Mesenchymal stem cell (in vitro differentiated cells and primary cell): ENCODE measurements at regions not wholly inside any gene's neighbourhood (a gene's known extent, or its start where the extent isn't known, plus 50 kb on each side); places are given as distances from the start of the nearest gene placed in this dataset.

Source experiments
- DNase-seq: peaks from one replicate; pipeline ENCODE4 v3.0.0-alpha.2; 2013
- H2AFZ ChIP-seq: one replicate; pipeline ENCODE4 v1.6.1; 2013; ENCODE audit warnings: low read depth, mild to moderate bottlenecking, control low read depth, inconsistent platforms, low read length, moderate library complexity
- H2AK5ac ChIP-seq: 2 replicates; pipeline ENCODE4 v1.6.1; 2013; ENCODE audit warnings: low read length, moderate library complexity, mild to moderate bottlenecking, inconsistent platforms; ENCODE audit not compliant: severe bottlenecking
- H2BK120ac ChIP-seq: one replicate; pipeline ENCODE4 v1.6.1; 2013; ENCODE audit warnings: low read depth, mild to moderate bottlenecking, inconsistent platforms, low read length, moderate library complexity
- H2BK12ac ChIP-seq, 2 experiments: one replicate each; pipeline ENCODE4 v1.6.1; 2013; ENCODE audit warnings: inconsistent platforms in 2 of 2, low read length in 2 of 2, mild to moderate bottlenecking in 2 of 2, moderate library complexity in 2 of 2, control low read depth in 1 of 2
- H2BK15ac ChIP-seq: one replicate; pipeline ENCODE4 v1.6.1; 2013; ENCODE audit warnings: mild to moderate bottlenecking, low read depth, inconsistent platforms; ENCODE audit not compliant: poor library complexity, severe bottlenecking
- H2BK5ac ChIP-seq: 2 replicates; pipeline ENCODE4 v1.6.1; 2013; ENCODE audit warnings: low read depth, mild to moderate bottlenecking, low read length, control low read depth, inconsistent platforms; ENCODE audit not compliant: poor library complexity, severe bottlenecking
- H3K14ac ChIP-seq, 2 experiments: one replicate each; pipeline ENCODE4 v1.6.1; 2013; ENCODE audit warnings: inconsistent platforms in 2 of 2, low read length in 2 of 2, control low read depth in 1 of 2, mild to moderate bottlenecking in 1 of 2, moderate library complexity in 1 of 2
- H3K18ac ChIP-seq, 2 experiments: one replicate each; pipeline ENCODE4 v1.6.1; 2013; ENCODE audit warnings: inconsistent platforms in 2 of 2, low read length in 2 of 2, control low read depth in 1 of 2, low read depth in 1 of 2, mild to moderate bottlenecking in 1 of 2
- H3K23ac ChIP-seq, 2 experiments: one replicate each; pipeline ENCODE4 v1.6.1; 2013; ENCODE audit warnings: inconsistent platforms in 2 of 2, low read length in 2 of 2, mild to moderate bottlenecking in 2 of 2, moderate library complexity in 2 of 2, control low read depth in 1 of 2
- H3K27ac ChIP-seq: 2 replicates; pipeline ENCODE4 v1.5.1; 2013; ENCODE audit warnings: mild to moderate bottlenecking, moderate library complexity, low read length, control low read depth, inconsistent platforms; ENCODE audit not compliant: poor library complexity, severe bottlenecking
- H3K27me3 ChIP-seq, 2 experiments: 2 replicates each; pipeline versions ENCODE4 v1.6.1 to v1.7.0; 2013; ENCODE audit warnings: low read length in 2 of 2, mild to moderate bottlenecking in 2 of 2, moderate library complexity in 2 of 2, control low read depth in 1 of 2, inconsistent platforms in 1 of 2; ENCODE audit not compliant: control insufficient read depth in 1 of 2, insufficient read depth in 1 of 2
- H3K36me3 ChIP-seq, 2 experiments: 2 replicates each; pipeline versions ENCODE4 v1.6.1 to v1.7.0; 2013; ENCODE audit warnings: low read length in 2 of 2, control low read depth in 1 of 2, inconsistent platforms in 1 of 2, low read depth in 1 of 2, mild to moderate bottlenecking in 1 of 2; ENCODE audit not compliant: insufficient read depth in 2 of 2, control insufficient read depth in 1 of 2
- H3K4ac ChIP-seq, 2 experiments: one replicate each; pipeline ENCODE4 v1.6.1; 2013; ENCODE audit warnings: inconsistent platforms in 2 of 2, low read length in 2 of 2, mild to moderate bottlenecking in 2 of 2, moderate library complexity in 2 of 2, control low read depth in 1 of 2, low read depth in 1 of 2
- H3K4me1 ChIP-seq: 2 replicates; pipeline ENCODE4 v1.6.1; 2013; ENCODE audit warnings: low read depth, low read length, control low read depth; ENCODE audit not compliant: control insufficient read depth, insufficient read depth
- H3K4me2 ChIP-seq: 2 replicates; pipeline ENCODE4 v1.6.1; 2013; ENCODE audit warnings: low read length, mild to moderate bottlenecking, inconsistent platforms; ENCODE audit not compliant: poor library complexity, severe bottlenecking
- H3K4me3 ChIP-seq, 2 experiments: 2 replicates each; pipeline versions ENCODE4 v1.5.1 to v1.7.0; 2013; ENCODE audit warnings: low read length in 2 of 2, mild to moderate bottlenecking in 2 of 2, control low read depth in 1 of 2, low read depth in 1 of 2; ENCODE audit not compliant: insufficient read depth in 1 of 2
- H3K79me1 ChIP-seq: replicated peaks from 2 replicates; pipeline ENCODE4 v1.6.1; 2013; ENCODE audit warnings: mild to moderate bottlenecking, control low read depth, low read length, inconsistent platforms; ENCODE audit not compliant: poor library complexity, severe bottlenecking
- H3K9ac ChIP-seq: 2 replicates; pipeline ENCODE4 v1.7.0; 2013; ENCODE audit warnings: mild to moderate bottlenecking, low read length, moderate library complexity
- H3K9me3 ChIP-seq: 2 replicates; pipeline ENCODE4 v1.7.0; 2013; ENCODE audit warnings: mild to moderate bottlenecking, low read length; ENCODE audit not compliant: control insufficient read depth
- H4K8ac ChIP-seq: one replicate; pipeline ENCODE4 v1.6.1; 2013; ENCODE audit warnings: inconsistent platforms, mild to moderate bottlenecking, low read length, moderate library complexity
- H4K91ac ChIP-seq: one replicate; pipeline ENCODE4 v1.6.1; 2013; ENCODE audit warnings: mild to moderate bottlenecking, low read length, inconsistent platforms
- WGBS: methylation state at CpG from one replicate; pipeline ENCODE4 v1.1.7; 2013; ENCODE audit warnings: mixed read lengths; 5-methylcytosine and 5-hydroxymethylcytosine counted together

DNA sequence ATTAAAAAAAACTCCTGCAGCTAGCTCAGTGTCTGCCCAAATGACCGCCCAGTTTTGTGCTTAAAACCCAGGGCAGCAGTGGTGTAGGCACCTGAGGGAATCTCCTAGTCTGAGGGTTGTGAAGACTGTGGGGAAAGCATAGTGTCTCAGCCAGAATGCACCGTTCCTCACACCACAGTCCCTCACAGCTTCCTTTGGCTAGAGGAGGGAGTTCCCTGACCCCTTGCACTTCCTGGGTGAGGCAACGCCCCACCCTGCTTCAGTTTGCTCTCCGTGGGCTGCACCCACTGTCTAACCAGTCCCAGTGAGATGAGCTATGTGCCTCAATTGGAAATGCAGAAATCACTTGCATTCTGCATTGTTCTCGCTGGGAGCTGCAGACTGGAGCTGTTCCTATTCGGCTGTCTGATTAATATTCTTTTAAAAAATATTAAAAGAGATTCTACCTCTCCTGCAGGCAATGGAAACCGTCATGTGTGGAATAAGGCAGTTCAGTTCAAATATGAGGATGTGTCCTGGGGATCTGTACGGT lies 645.7 kb downstream of the FGF9 start:
- Histone ChIP-seq H2BK120ac (no peak overlapping the region), H3K4me3 (no peak overlapping the region), H3K23ac (no peak overlapping the region), H3K79me1 (no peaks in the 10 kb centered on the region), H3K27ac (no peak overlapping the region), H3K4me2 (no peak overlapping the region), H2BK5ac (no peak overlapping the region), H2BK12ac (no peak overlapping the region), H3K4me1 (no peaks in the 10 kb centered on the region), H3K9me3 (peaks cover 5% of the 10 kb centered on the region), H4K8ac (no peak overlapping the region), H3K36me3 (no peaks in the 10 kb centered on the region), H2AFZ (no peak overlapping the region), H3K18ac (no peak overlapping the region), H3K14ac (no peak overlapping the region), H3K27me3 (no peaks in the 10 kb centered on the region), H4K91ac (no peak overlapping the region), H3K9ac (no peak overlapping the region), H2AK5ac (no peak overlapping the region), H2BK15ac (no peak overlapping the region), H3K4ac (no peak overlapping the region)
- no peak for DNase-seq
- WGBS: 76% methylated on average over 6 of the region's 8 CpGs

DNA sequence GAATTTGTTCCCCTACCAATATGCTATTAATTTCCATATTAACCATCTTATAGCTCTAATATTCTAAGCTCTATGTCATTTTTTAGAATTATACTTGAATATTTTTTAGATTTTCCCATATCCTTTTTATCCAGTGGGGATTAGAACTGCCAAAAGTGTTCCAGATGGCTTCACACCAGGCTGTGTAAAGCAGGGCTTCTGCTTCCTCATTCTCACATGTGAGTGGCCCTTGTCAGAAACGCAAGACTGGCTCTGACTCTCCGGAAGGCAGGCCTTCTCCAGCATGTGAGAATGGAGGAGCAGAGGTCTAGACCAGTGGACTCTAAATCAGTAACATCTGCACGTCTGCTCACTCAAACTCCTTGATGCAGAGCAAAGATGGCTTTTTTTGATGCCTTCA lies 650.1 kb downstream of the FGF9 start:
- no peak overlapping the region for H2AFZ ChIP-seq
- no peaks in the 10 kb centered on the region for H3K4me1 ChIP-seq
- no peaks in the 10 kb centered on the region for H3K79me1 ChIP-seq
- H3K18ac ChIP-seq: no peak overlapping the region
- H4K91ac ChIP-seq: no peak overlapping the region
- no peak overlapping the region for H3K9ac ChIP-seq
- H3K4ac ChIP-seq: no peak overlapping the region
- H2BK15ac ChIP-seq: no peak overlapping the region
- no peak overlapping the region for H3K27ac ChIP-seq
- no peak overlapping the region for H2BK12ac ChIP-seq
- peaks cover 7% of the 10 kb centered on the region for H3K9me3 ChIP-seq
- no peaks in the 10 kb centered on the region for H3K36me3 ChIP-seq
- 40% methylated on average over 3 of the region's 3 CpGs for WGBS
- no peak overlapping the region for H2AK5ac ChIP-seq
- no peak for DNase-seq
- no peak overlapping the region for H3K23ac ChIP-seq
- no peaks in the 10 kb centered on the region for H3K27me3 ChIP-seq
- H2BK5ac ChIP-seq: no peak overlapping the region
- H3K4me3 ChIP-seq: no peak overlapping the region
- H2BK120ac ChIP-seq: no peak overlapping the region
- no peak overlapping the region for H3K4me2 ChIP-seq
- no peak overlapping the region for H3K14ac ChIP-seq
- no peak overlapping the region for H4K8ac ChIP-seq

DNA sequence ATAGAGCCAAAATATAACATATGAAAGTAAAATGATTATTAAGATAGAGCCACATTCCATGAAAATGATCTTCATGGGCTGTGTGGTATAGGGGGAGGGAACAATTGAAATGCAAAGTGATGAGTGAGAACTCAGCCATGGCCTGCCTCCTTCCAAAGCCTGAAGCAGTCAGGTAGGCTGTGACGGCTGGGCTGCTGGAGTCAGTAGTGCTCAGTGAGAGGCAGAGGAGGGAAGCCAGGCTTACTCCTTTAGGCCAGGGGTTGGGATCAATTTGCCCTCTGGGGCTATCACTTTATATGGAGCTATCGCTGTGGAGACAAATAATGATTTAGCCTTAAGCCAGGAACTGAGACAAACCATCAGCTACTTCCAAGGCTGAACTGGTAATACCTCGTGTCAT lies 654.9 kb downstream of the FGF9 start:
- Histone ChIP-seq H3K79me1 (no peaks in the 10 kb centered on the region), H2BK12ac (no peak overlapping the region)
- WGBS: 76% methylated on average over 2 of the region's 3 CpGs

DNA sequence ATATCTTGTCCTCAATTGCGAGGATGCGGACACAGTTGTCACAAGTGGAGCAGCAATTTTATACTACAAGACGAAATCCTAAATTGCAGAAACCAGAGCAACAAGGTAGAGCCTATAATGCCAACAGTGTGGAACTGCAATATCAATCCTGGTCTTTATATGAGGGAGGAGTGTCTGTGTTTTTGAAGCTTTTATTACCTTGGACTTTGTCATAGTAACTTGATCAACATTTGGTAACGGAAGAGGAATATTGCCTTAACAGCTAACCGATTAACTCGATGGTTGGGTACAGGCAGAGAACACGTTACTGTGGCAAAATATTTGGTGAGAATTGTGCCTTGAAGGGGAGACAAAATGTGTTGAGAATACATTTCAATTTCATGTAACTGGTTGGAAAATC lies 661.5 kb downstream of the FGF9 start:
- 87% methylated on average over 7 of the region's 7 CpGs for WGBS
- H4K8ac ChIP-seq: no peak overlapping the region
- no peak overlapping the region for H3K4ac ChIP-seq
- H2AFZ ChIP-seq: no peak overlapping the region
- no peak overlapping the region for H3K4me2 ChIP-seq
- no peak overlapping the region for H3K23ac ChIP-seq
- DNase-seq: no peak
- no peaks in the 10 kb centered on the region for H3K27me3 ChIP-seq
- no peaks in the 10 kb centered on the region for H3K4me1 ChIP-seq
- no peaks in the 10 kb centered on the region for H3K36me3 ChIP-seq
- H2BK5ac ChIP-seq: no peak overlapping the region
- no peaks in the 10 kb centered on the region for H3K79me1 ChIP-seq
- H2BK12ac ChIP-seq: no peak overlapping the region
- no peak overlapping the region for H3K18ac ChIP-seq
- no peak overlapping the region for H3K4me3 ChIP-seq
- no peak overlapping the region for H2BK120ac ChIP-seq
- peaks cover 2% of the 10 kb centered on the region for H3K9me3 ChIP-seq
- H3K27ac ChIP-seq: no peak overlapping the region
- H3K9ac ChIP-seq: no peak overlapping the region
- no peak overlapping the region for H2BK15ac ChIP-seq
- H3K14ac ChIP-seq: no peak overlapping the region
- no peak overlapping the region for H2AK5ac ChIP-seq
- H4K91ac ChIP-seq: no peak overlapping the region

More for the DNA sequence above, 654.9 kb downstream of the FGF9 start:
- H3K9ac ChIP-seq: no peak overlapping the region
- no peak overlapping the region for H4K8ac ChIP-seq
- no peak for DNase-seq
- H3K27ac ChIP-seq: no peak overlapping the region
- H3K14ac ChIP-seq: no peak overlapping the region
- H3K9me3 ChIP-seq: peaks cover 2% of the 10 kb centered on the region
- H4K91ac ChIP-seq: no peak overlapping the region
- H3K18ac ChIP-seq: no peak overlapping the region
- no peaks in the 10 kb centered on the region for H3K4me1 ChIP-seq
- H2BK120ac ChIP-seq: no peak overlapping the region
- no peak overlapping the region for H2AFZ ChIP-seq
- H3K23ac ChIP-seq: no peak overlapping the region
- H3K4ac ChIP-seq: no peak overlapping the region
- H3K4me3 ChIP-seq: no peak overlapping the region
- no peak overlapping the region for H2BK5ac ChIP-seq
- no peak overlapping the region for H3K4me2 ChIP-seq
- H3K36me3 ChIP-seq: no peaks in the 10 kb centered on the region
- H2AK5ac ChIP-seq: no peak overlapping the region
- H2BK15ac ChIP-seq: no peak overlapping the region
- H3K27me3 ChIP-seq: no peaks in the 10 kb centered on the region
